ENCODE measurements at regions not wholly inside any gene's neighbourhood (a gene's known extent, or its start where the extent isn't known, plus 50 kb on each side); places are given as distances from the start of the nearest gene placed in this dataset.

- TF ChIP-seq, protein P1, sequence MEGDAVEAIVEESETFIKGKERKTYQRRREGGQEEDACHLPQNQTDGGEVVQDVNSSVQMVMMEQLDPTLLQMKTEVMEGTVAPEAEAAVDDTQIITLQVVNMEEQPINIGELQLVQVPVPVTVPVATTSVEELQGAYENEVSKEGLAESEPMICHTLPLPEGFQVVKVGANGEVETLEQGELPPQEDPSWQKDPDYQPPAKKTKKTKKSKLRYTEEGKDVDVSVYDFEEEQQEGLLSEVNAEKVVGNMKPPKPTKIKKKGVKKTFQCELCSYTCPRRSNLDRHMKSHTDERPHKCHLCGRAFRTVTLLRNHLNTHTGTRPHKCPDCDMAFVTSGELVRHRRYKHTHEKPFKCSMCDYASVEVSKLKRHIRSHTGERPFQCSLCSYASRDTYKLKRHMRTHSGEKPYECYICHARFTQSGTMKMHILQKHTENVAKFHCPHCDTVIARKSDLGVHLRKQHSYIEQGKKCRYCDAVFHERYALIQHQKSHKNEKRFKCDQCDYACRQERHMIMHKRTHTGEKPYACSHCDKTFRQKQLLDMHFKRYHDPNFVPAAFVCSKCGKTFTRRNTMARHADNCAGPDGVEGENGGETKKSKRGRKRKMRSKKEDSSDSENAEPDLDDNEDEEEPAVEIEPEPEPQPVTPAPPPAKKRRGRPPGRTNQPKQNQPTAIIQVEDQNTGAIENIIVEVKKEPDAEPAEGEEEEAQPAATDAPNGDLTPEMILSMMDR (IDR thresholded peaks at IDR 0.05; ENCODE audit: low read depth, low read length): no peak
- no peak for TF ChIP-seq EZH2phosphoT487 (IDR thresholded peaks at IDR 0.05; ENCODE audit: low read depth)
Observed at GRCh38 chr18:25435149-25435782, 83.3 kb upstream of the ZNF521 start.

Measured in OCI-LY3 (cell line).